GM12865 (cell line): ENCODE measurements at regions not wholly inside any gene's neighbourhood (a gene's known extent, or its start where the extent isn't known, plus 50 kb on each side); places are given as distances from the start of the nearest gene placed in this dataset.

Experiments used
- DNase-seq: peaks from one replicate; pipeline ENCODE4 v3.0.0; 2010; ENCODE audit warnings: low read depth
- H3K4me3 ChIP-seq: 2 replicates; pipeline ENCODE4 v1.5.1; 2011; ENCODE audit warnings: mild to moderate bottlenecking, low read depth, low read length, control low read depth
- CTCF ChIP-seq: IDR thresholded peaks from 2 replicates; pipeline ENCODE4 v1.5.1; 2011; ENCODE audit warnings: low read length, control low read depth, low read depth, inconsistent platforms; ENCODE audit not compliant: insufficient read depth; ENCODE audit errors: missing control alignments

- H3K4me3 ChIP-seq, result no peak overlapping the region
- no peak for DNase-seq
- TF ChIP-seq CTCF, result no peak
Measured at GRCh38 chr20:24813080-24813479, 136.0 kb upstream of the CST7 start.

GRCh38 chr20:24813496-24813895 is 135.6 kb upstream of the CST7 start:
- H3K4me3 ChIP-seq, result no peak overlapping the region
- DNase-seq, result no peak
- no peak for TF ChIP-seq CTCF

- no peak for DNase-seq
- H3K4me3 ChIP-seq, result no peak overlapping the region
- no peak for TF ChIP-seq CTCF
Measured at GRCh38 chr20:24813936-24814335, 135.1 kb upstream of the CST7 start.

- DNase-seq, result no peak
- no peak overlapping the region for H3K4me3 ChIP-seq
- no peak for TF ChIP-seq CTCF
Measured at GRCh38 chr20:24814556-24815195, 134.4 kb upstream of the CST7 start.

- H3K4me3 ChIP-seq, result no peak overlapping the region
- DNase-seq, result no peak
- TF ChIP-seq CTCF, result no peak
Measured at GRCh38 chr20:24815196-24815815, 133.8 kb upstream of the CST7 start.

GRCh38 chr20:24815931-24816330 is 133.1 kb upstream of the CST7 start:
- H3K4me3 ChIP-seq, result no peak overlapping the region
- TF ChIP-seq CTCF, result no peak
- DNase-seq, result no peak

- no peak for DNase-seq
- H3K4me3 ChIP-seq, result no peak overlapping the region
- TF ChIP-seq CTCF, result no peak
Measured at GRCh38 chr20:24816431-24816830, 132.6 kb upstream of the CST7 start.
